ENCODE measurements at regions not wholly inside any gene's neighbourhood (a gene's known extent, or its start where the extent isn't known, plus 50 kb on each side); places are given as distances from the start of the nearest gene placed in this dataset.

GRCh38 chr2:236317938-236318396, 53.8 kb upstream of the ASB18 start:
- intact Hi-C loops (cut with micrococcal nuclease), result no loop called here

- intact Hi-C loops (cut with micrococcal nuclease), result no loop called here
Measured at GRCh38 chr2:236318401-236318800, 54.2 kb upstream of the ASB18 start.

GRCh38 chr2:236319036-236319435, 54.8 kb upstream of the ASB18 start:
- intact Hi-C loops (cut with micrococcal nuclease), result no loop called here

- intact Hi-C loops (cut with micrococcal nuclease), result no loop called here
Measured at GRCh38 chr2:236321415-236321814, 57.2 kb upstream of the ASB18 start.

GRCh38 chr2:236333417-236334121, 69.4 kb upstream of the ASB18 start:
- intact Hi-C loops (cut with micrococcal nuclease), result no loop called here

- intact Hi-C loops (cut with micrococcal nuclease), result no loop called here
Measured at GRCh38 chr2:236334122-236334876, 70.1 kb upstream of the ASB18 start.

- intact Hi-C loops (cut with micrococcal nuclease), result no loop called here
Measured at GRCh38 chr2:236335696-236336574, 71.7 kb upstream of the ASB18 start.

GRCh38 chr2:236336575-236337464, 72.6 kb upstream of the ASB18 start:
- intact Hi-C loops (cut with micrococcal nuclease), result no loop called here

GRCh38 chr2:236337465-236338325, 73.5 kb upstream of the ASB18 start:
- intact Hi-C loops (cut with micrococcal nuclease), result no loop called here

GRCh38 chr2:236338495-236339184, 74.4 kb upstream of the ASB18 start:
- intact Hi-C loops (cut with micrococcal nuclease), result no loop called here

GRCh38 chr2:236340251-236340650, 76.0 kb upstream of the ASB18 start:
- intact Hi-C loops (cut with micrococcal nuclease), result no loop called here

- intact Hi-C loops (cut with micrococcal nuclease), result no loop called here
Measured at GRCh38 chr2:236341067-236341466, 76.9 kb upstream of the ASB18 start.

GRCh38 chr2:236341721-236342120, 77.5 kb upstream of the ASB18 start:
- intact Hi-C loops (cut with micrococcal nuclease), result loop anchor here (2.0 kb wide), 1 partner anchor 575 kb away; no protein-coding TSS in a partner anchor

GRCh38 chr2:236342507-236342906, 78.3 kb upstream of the ASB18 start:
- intact Hi-C loops (cut with micrococcal nuclease), result loop anchor here (2.0 kb wide), 1 partner anchor 576 kb away; no protein-coding TSS in a partner anchor

GRCh38 chr2:236342951-236343350, 78.7 kb upstream of the ASB18 start:
- intact Hi-C loops (cut with micrococcal nuclease), result loop anchor here (1.0 to 2.0 kb wide), 3 partner anchors 226 to 729 kb away; partner anchors contain the start of gene ACKR3

GRCh38 chr2:236343400-236344161, 79.4 kb upstream of the ASB18 start:
- intact Hi-C loops (cut with micrococcal nuclease), result loop anchor here (1.0 to 2.0 kb wide), 3 partner anchors 226 to 729 kb away; partner anchors contain the start of gene ACKR3

- intact Hi-C loops (cut with micrococcal nuclease), result no loop called here
Measured at GRCh38 chr2:236344446-236344845, 80.2 kb upstream of the ASB18 start.

- intact Hi-C loops (cut with micrococcal nuclease), result no loop called here
Measured at GRCh38 chr2:236345081-236345714, 81.0 kb upstream of the ASB18 start.
